H9 (cell line): ENCODE measurements at regions not wholly inside any gene's neighbourhood (a gene's known extent, or its start where the extent isn't known, plus 50 kb on each side); places are given as distances from the start of the nearest gene placed in this dataset.

Source experiments
- DNase-seq: peaks from one replicate; pipeline ENCODE4 v3.0.0-alpha.2; 2017
- H2AFZ ChIP-seq: one replicate; pipeline ENCODE4 v1.6.1; 2013; ENCODE audit warnings: mild to moderate bottlenecking, low read length, control low read depth, moderate library complexity
- H2AK5ac ChIP-seq: 2 replicates; pipeline ENCODE4 v1.6.1; 2013; ENCODE audit warnings: low read length, control low read depth, mixed read lengths; ENCODE audit not compliant: insufficient read length
- H2BK120ac ChIP-seq: one replicate; pipeline ENCODE4 v1.6.1; 2013; ENCODE audit warnings: low read depth, mild to moderate bottlenecking, low read length, control low read depth, inconsistent platforms; ENCODE audit not compliant: poor library complexity, severe bottlenecking
- H2BK12ac ChIP-seq: 2 replicates; pipeline ENCODE4 v1.6.1; 2013; ENCODE audit warnings: low read length, control low read depth, mixed read lengths, low read depth; ENCODE audit not compliant: insufficient read length
- H2BK15ac ChIP-seq: 2 replicates; pipeline ENCODE4 v1.6.1; 2013; ENCODE audit warnings: low read depth, low read length, control low read depth
- H2BK20ac ChIP-seq: one replicate; pipeline ENCODE4 v1.6.1; 2013; ENCODE audit warnings: low read depth, mild to moderate bottlenecking, low read length, control low read depth, inconsistent platforms; ENCODE audit not compliant: poor library complexity, severe bottlenecking
- H2BK5ac ChIP-seq: 2 replicates; pipeline ENCODE4 v1.6.1; 2013; ENCODE audit warnings: low read length, control low read depth, mixed read lengths; ENCODE audit not compliant: insufficient read length
- H3K14ac ChIP-seq: 2 replicates; pipeline ENCODE4 v1.6.1; 2013; ENCODE audit warnings: low read length, control low read depth; ENCODE audit not compliant: insufficient read depth
- H3K18ac ChIP-seq: 2 replicates; pipeline ENCODE4 v1.6.1; 2013; ENCODE audit warnings: low read depth, mild to moderate bottlenecking, mixed read lengths, low read length, control low read depth; ENCODE audit not compliant: insufficient read length
- H3K23ac ChIP-seq: 2 replicates; pipeline ENCODE4 v1.6.1; 2013; ENCODE audit warnings: low read length, control low read depth, mixed read lengths, low read depth; ENCODE audit not compliant: insufficient read length
- H3K23me2 ChIP-seq: 2 replicates; pipeline ENCODE4 v1.6.1; 2013; ENCODE audit warnings: low read depth, mild to moderate bottlenecking, mixed read lengths, low read length, control low read depth; ENCODE audit not compliant: insufficient read length, poor library complexity, severe bottlenecking
- H3K27ac ChIP-seq: 2 replicates; pipeline ENCODE4 v1.5.1; 2013; ENCODE audit warnings: low read length, control low read depth, mixed read lengths, low read depth; ENCODE audit not compliant: insufficient read length
- H3K27me3 ChIP-seq: 2 replicates; pipeline ENCODE4 v1.6.1; 2013; ENCODE audit warnings: low read length, control low read depth, inconsistent platforms; ENCODE audit not compliant: insufficient read depth
- H3K4ac ChIP-seq: 2 replicates; pipeline ENCODE4 v1.6.1; 2013; ENCODE audit warnings: low read depth, mild to moderate bottlenecking, control low read depth, inconsistent platforms, low read length, moderate library complexity
- H3K4me1 ChIP-seq: 2 replicates; pipeline ENCODE4 v1.6.1; 2013; ENCODE audit warnings: low read length, control low read depth, inconsistent platforms; ENCODE audit not compliant: insufficient read depth
- H3K4me2 ChIP-seq: 2 replicates; pipeline ENCODE4 v1.6.1; 2013; ENCODE audit warnings: low read length, control low read depth, mixed read lengths; ENCODE audit not compliant: insufficient read length, insufficient read depth
- H3K56ac ChIP-seq: 2 replicates; pipeline ENCODE4 v1.6.1; 2013; ENCODE audit warnings: low read depth, mild to moderate bottlenecking, mixed read lengths, low read length, control low read depth; ENCODE audit not compliant: insufficient read length
- H3K79me1 ChIP-seq: 2 replicates; pipeline ENCODE4 v1.6.1; 2013; ENCODE audit warnings: low read depth, mild to moderate bottlenecking, moderate library complexity, low read length, control low read depth, inconsistent platforms; ENCODE audit not compliant: insufficient read depth, poor library complexity, severe bottlenecking
- H3K79me2 ChIP-seq: 2 replicates; pipeline ENCODE4 v1.6.1; 2013; ENCODE audit warnings: low read length, control low read depth, inconsistent platforms; ENCODE audit not compliant: insufficient read depth
- H3K9ac ChIP-seq: 2 replicates; pipeline ENCODE4 v1.6.1; 2013; ENCODE audit warnings: low read length, control low read depth, mixed read lengths; ENCODE audit not compliant: insufficient read length; ENCODE audit errors: extremely low read depth
- H3K9me3 ChIP-seq: one replicate; pipeline ENCODE4 v1.6.1; 2013; ENCODE audit warnings: low read depth, low read length, inconsistent platforms; ENCODE audit not compliant: control insufficient read depth
- H3T11ph ChIP-seq: one replicate; pipeline ENCODE4 v1.6.1; 2013; ENCODE audit warnings: mild to moderate bottlenecking, low read length, control low read depth, inconsistent platforms
- H4K20me1 ChIP-seq: one replicate; pipeline ENCODE4 v1.6.1; 2013; ENCODE audit not compliant: control insufficient read depth, insufficient read length, insufficient read depth
- H4K5ac ChIP-seq: 2 replicates; pipeline ENCODE4 v1.6.1; 2013; ENCODE audit warnings: low read depth, mild to moderate bottlenecking, mixed read lengths, low read length, control low read depth; ENCODE audit not compliant: insufficient read length
- H4K8ac ChIP-seq: replicated peaks from 2 replicates; pipeline ENCODE4 v1.6.1; 2013; ENCODE audit warnings: low read length, control low read depth, mixed read lengths, low read depth; ENCODE audit not compliant: insufficient read length
- H4K91ac ChIP-seq: 2 replicates; pipeline ENCODE4 v1.6.1; 2013; ENCODE audit warnings: low read depth, mild to moderate bottlenecking, moderate library complexity, mixed read lengths, low read length, control low read depth; ENCODE audit not compliant: insufficient read length
- H3K27ac Mint-ChIP-seq, 3 experiments: 2 replicates in 2 of 3; 3 replicates in 1 of 3; pipeline ENCODE4 v1.8.0; 2020 to 2021; ENCODE audit warnings: mixed read lengths in 3 of 3, mild to moderate bottlenecking in 1 of 3, moderate library complexity in 1 of 3
- H3K27me3 Mint-ChIP-seq: 2 replicates; pipeline ENCODE4 v1.8.0; 2021; ENCODE audit warnings: low read depth, mild to moderate bottlenecking, moderate library complexity, mixed read lengths
- H3K36me3 Mint-ChIP-seq, 3 experiments: 2 replicates in 2 of 3; 3 replicates in 1 of 3; pipeline ENCODE4 v1.8.0; 2020 to 2021; ENCODE audit warnings: low read depth in 3 of 3, mixed read lengths in 3 of 3; ENCODE audit not compliant: insufficient read depth in 1 of 3
- H3K4me1 Mint-ChIP-seq, 2 experiments: 2 replicates each; pipeline ENCODE4 v1.8.0; 2020; ENCODE audit warnings: mixed read lengths in 2 of 2
- H3K4me3 Mint-ChIP-seq, 2 experiments: 2 replicates in 1 of 2; 3 replicates in 1 of 2; pipeline ENCODE4 v1.8.0; 2020 to 2021; ENCODE audit warnings: mild to moderate bottlenecking in 2 of 2, mixed read lengths in 2 of 2, moderate library complexity in 1 of 2
- H3K9me3 Mint-ChIP-seq, 2 experiments: 2 replicates in 1 of 2; 3 replicates in 1 of 2; pipeline ENCODE4 v1.8.0; 2020; ENCODE audit warnings: mild to moderate bottlenecking in 2 of 2, mixed read lengths in 2 of 2, moderate library complexity in 1 of 2
- CTCF ChIP-seq: fragments of 200-600 bp; sonication (generic); conservative IDR thresholded peaks from 3 replicates; pipeline ENCODE4 v1.8.0; 2021; ENCODE audit warnings: antibody characterized with exemption, mild to moderate bottlenecking
- WGBS: extraction: QIAGEN DNeasy Blood & Tissue Kit; methylation state at CpG from one replicate; pipeline ENCODE4 v1.1.7; 2013; ENCODE audit warnings: missing lambda C conversion rate, low lambda C conversion rate, mixed read lengths; ENCODE audit not compliant: insufficient read length; ENCODE audit errors: extremely low coverage; 5-methylcytosine and 5-hydroxymethylcytosine counted together

DNA sequence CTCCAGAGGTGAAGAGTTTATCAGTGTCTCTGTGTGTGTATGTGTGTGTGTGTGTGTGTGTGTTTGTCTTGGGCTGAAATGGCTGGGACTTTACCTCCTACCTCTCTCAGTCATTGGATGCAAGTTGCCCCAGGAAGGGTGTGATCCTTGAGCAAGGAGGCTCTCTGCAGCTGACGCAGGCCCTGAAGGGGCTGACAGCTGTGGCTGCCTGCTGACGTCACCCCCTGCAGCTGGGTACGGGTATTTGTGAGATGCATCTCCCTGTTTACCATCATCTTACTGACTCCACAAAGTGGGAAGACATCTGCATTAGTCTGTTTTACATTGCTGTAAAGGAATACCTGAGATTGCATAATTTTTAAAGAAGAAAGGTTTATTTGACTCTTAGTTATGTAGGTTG lies 631.5 kb upstream of the RBFOX1 start:
- H3K27ac ChIP-seq: no peak overlapping the region
- peaks cover 8 to 14% of the 10 kb centered on the region in 2 experiments for H3K4me1 Mint-ChIP-seq
- no peak overlapping the region for H3K4ac ChIP-seq
- H3K36me3 Mint-ChIP-seq: no peaks in the 10 kb centered on the region
- H2BK5ac ChIP-seq: no peak overlapping the region
- H3K4me3 Mint-ChIP-seq: no peak overlapping the region
- no peak overlapping the region for H3K9ac ChIP-seq
- H4K91ac ChIP-seq: no peak overlapping the region
- no peak overlapping the region for H4K5ac ChIP-seq
- H4K20me1 ChIP-seq: no peaks in the 10 kb centered on the region
- H2BK20ac ChIP-seq: no peak overlapping the region
- peaks cover 13% of the 10 kb centered on the region for H3K27me3 Mint-ChIP-seq
- H3K27ac Mint-ChIP-seq: no peak overlapping the region
- TF ChIP-seq CTCF: no peak
- H3K56ac ChIP-seq: no peak overlapping the region
- H2BK120ac ChIP-seq: no peak overlapping the region
- H3K27me3 ChIP-seq: no peaks in the 10 kb centered on the region
- no peak overlapping the region for H2AFZ ChIP-seq
- H4K8ac ChIP-seq: no peak overlapping the region
- H3T11ph ChIP-seq: no peak overlapping the region
- no peak overlapping the region for H2BK15ac ChIP-seq
- no peaks in the 10 kb centered on the region for H3K23me2 ChIP-seq
- no peaks in the 10 kb centered on the region; the same call in none of the 2 replicates for H3K4me1 ChIP-seq
- no peak overlapping the region for H3K14ac ChIP-seq
- no peaks in the 10 kb centered on the region for H3K79me2 ChIP-seq
- H3K9me3 Mint-ChIP-seq: no peaks in the 10 kb centered on the region
- no peak overlapping the region for H2AK5ac ChIP-seq
- H2BK12ac ChIP-seq: no peak overlapping the region
- no peak overlapping the region for H3K18ac ChIP-seq
- H3K4me2 ChIP-seq: no peak overlapping the region
- H3K23ac ChIP-seq: no peak overlapping the region
- WGBS: no CpG with 5 or more reads among the region's 3 CpGs
- DNase-seq: no peak
- no peaks in the 10 kb centered on the region for H3K79me1 ChIP-seq
- no peaks in the 10 kb centered on the region for H3K9me3 ChIP-seq
